GM23338 (cell line): ENCODE measurements at regions not wholly inside any gene's neighbourhood (a gene's known extent, or its start where the extent isn't known, plus 50 kb on each side); places are given as distances from the start of the nearest gene placed in this dataset.

Experiments used
- ATAC-seq: fragments of 200-7000 bp; cut with Tn5 transposase; 3 replicates; pipeline ENCODE4 v1.9.1; 2020
- DNase-seq: peaks from one replicate; pipeline ENCODE4 v3.0.0-alpha.2; 2015; ENCODE audit warnings: low spot score
- H2AFZ ChIP-seq: fragments of 200-600 bp; sonication (generic); 2 replicates; pipeline ENCODE4 v1.8.0; 2016; ENCODE audit warnings: antibody characterized with exemption, mild to moderate bottlenecking, moderate library complexity
- H3F3A ChIP-seq: fragments of 200-600 bp; sonication (generic); replicated peaks from 2 replicates; pipeline ENCODE4 v1.8.0; 2017; ENCODE audit warnings: antibody characterized with exemption, mixed run types, low read depth
- H3K27ac ChIP-seq: fragments of 200-600 bp; sonication (generic); 2 replicates; pipeline ENCODE4 v1.6.1; 2016; ENCODE audit warnings: low read depth
- H3K27me3 ChIP-seq: fragments of 200-600 bp; sonication (generic); 2 replicates; pipeline ENCODE4 v1.8.0; 2016; ENCODE audit warnings: mild to moderate bottlenecking, mixed run types, moderate library complexity; ENCODE audit not compliant: insufficient read depth
- H3K36me3 ChIP-seq: fragments of 200-600 bp; sonication (generic); 2 replicates; pipeline ENCODE4 v1.8.0; 2016; ENCODE audit warnings: mild to moderate bottlenecking; ENCODE audit not compliant: insufficient read depth
- H3K4me1 ChIP-seq: fragments of 200-600 bp; sonication (generic); 2 replicates; pipeline ENCODE4 v1.8.0; 2016; ENCODE audit warnings: mild to moderate bottlenecking, moderate library complexity; ENCODE audit not compliant: insufficient read depth
- H3K4me2 ChIP-seq: fragments of 200-600 bp; sonication (generic); 2 replicates; pipeline ENCODE4 v1.7.1; 2017; ENCODE audit warnings: mixed run types
- H3K4me3 ChIP-seq: fragments of 200-600 bp; sonication (generic); 2 replicates; pipeline ENCODE4 v1.6.1; 2016; ENCODE audit warnings: mixed run types
- H3K79me2 ChIP-seq: fragments of 200-600 bp; sonication (generic); replicated peaks from 2 replicates; pipeline ENCODE4 v1.8.0; 2017; ENCODE audit warnings: mild to moderate bottlenecking; ENCODE audit not compliant: insufficient read depth
- H3K9me2 ChIP-seq: fragments of 200-600 bp; sonication (generic); 2 replicates; pipeline ENCODE4 v1.8.0; 2017; ENCODE audit not compliant: insufficient read depth
- H4K20me1 ChIP-seq: fragments of 200-600 bp; sonication (generic); replicated peaks from 2 replicates; pipeline ENCODE4 v1.8.0; 2017; ENCODE audit warnings: mild to moderate bottlenecking; ENCODE audit not compliant: insufficient read depth
- H3K27ac Mint-ChIP-seq: 2 replicates; pipeline ENCODE4 v1.8.0; 2020; ENCODE audit warnings: inconsistent platforms, mild to moderate bottlenecking, moderate library complexity, mixed read lengths
- H3K27me3 Mint-ChIP-seq: 3 replicates; pipeline ENCODE4 v1.8.0; 2022; ENCODE audit warnings: low read depth, mild to moderate bottlenecking, moderate library complexity, mixed read lengths, inconsistent platforms; ENCODE audit not compliant: insufficient read depth, poor library complexity
- H3K36me3 Mint-ChIP-seq: 3 replicates; pipeline ENCODE4 v1.8.0; 2021; ENCODE audit warnings: low read depth, mild to moderate bottlenecking, inconsistent platforms, moderate library complexity, mixed read lengths
- H3K4me1 Mint-ChIP-seq: 3 replicates; pipeline ENCODE4 v1.8.0; 2020; ENCODE audit warnings: mild to moderate bottlenecking, inconsistent platforms, mixed read lengths
- H3K4me3 Mint-ChIP-seq: 3 replicates; pipeline ENCODE4 v1.8.0; 2021; ENCODE audit warnings: moderate library complexity, mild to moderate bottlenecking, inconsistent platforms, mixed read lengths
- H3K9me3 Mint-ChIP-seq: 3 replicates; pipeline ENCODE4 v1.8.0; 2020; ENCODE audit warnings: moderate library complexity, mild to moderate bottlenecking, inconsistent platforms, mixed read lengths
- CREB1 ChIP-seq: fragments of 250-450 bp; sonication (Bioruptor Pico); IDR thresholded peaks from 2 replicates; pipeline ENCODE4 v1.5.0; 2020; ENCODE audit warnings: low read depth, mild to moderate bottlenecking, moderate library complexity
- CTCF ChIP-seq, 2 experiments: fragments of 200-600 bp in 1 of 2; sonication (generic) in 1 of 2; conservative IDR thresholded peaks; 2 replicates each; pipeline versions ENCODE4 v1.5.1 to v1.6.1; 2016 to 2017; ENCODE audit warnings: antibody characterized with exemption in 2 of 2, low read depth in 2 of 2, mild to moderate bottlenecking in 2 of 2, moderate library complexity in 1 of 2
- ETS1 ChIP-seq: IDR thresholded peaks from 2 replicates; pipeline ENCODE4 v1.6.1; 2016; ENCODE audit warnings: antibody characterized with exemption
- EZH2 ChIP-seq: fragments of 200-600 bp; sonication (generic); IDR thresholded peaks from one replicate; pipeline ENCODE4 v1.8.0; 2017; ENCODE audit warnings: antibody characterized with exemption, mild to moderate bottlenecking, low read depth; ENCODE audit not compliant: unreplicated experiment
- EZH2phosphoT487 ChIP-seq: fragments of 200-600 bp; sonication (generic); IDR thresholded peaks from one replicate; pipeline ENCODE4 v1.8.1; 2018; ENCODE audit warnings: antibody characterized with exemption; ENCODE audit not compliant: unreplicated experiment
- JUNB ChIP-seq: IDR thresholded peaks from one replicate; pipeline ENCODE4 v1.6.1; 2016; ENCODE audit warnings: antibody characterized with exemption; ENCODE audit not compliant: unreplicated experiment
- NANOG ChIP-seq: IDR thresholded peaks from 2 replicates; pipeline ENCODE4 v1.6.1; 2016; ENCODE audit warnings: antibody characterized with exemption, borderline replicate concordance
- POLR2AphosphoS5 ChIP-seq: IDR thresholded peaks from 2 replicates; pipeline ENCODE4 v1.6.1; 2016; ENCODE audit warnings: antibody characterized with exemption, low read depth
- REST ChIP-seq: IDR thresholded peaks from one replicate; pipeline ENCODE4 v1.6.1; 2018; ENCODE audit warnings: antibody characterized with exemption; ENCODE audit not compliant: unreplicated experiment
- STAT1 ChIP-seq: IDR thresholded peaks from one replicate; pipeline ENCODE4 v1.6.1; 2016; ENCODE audit warnings: antibody characterized with exemption; ENCODE audit not compliant: unreplicated experiment
- ZNF114 ChIP-seq: fragments of 250-450 bp; sonication (Bioruptor Pico); IDR thresholded peaks from 2 replicates; pipeline ENCODE4 v1.5.0; 2020; ENCODE audit warnings: mild to moderate bottlenecking, moderate library complexity
- ZNF331 ChIP-seq: fragments of 250-450 bp; sonication (Bioruptor Pico); IDR thresholded peaks from 2 replicates; pipeline ENCODE4 v1.5.0; 2020; ENCODE audit warnings: low read depth, mild to moderate bottlenecking, moderate library complexity
- ZNF462 ChIP-seq: fragments of 250-450 bp; sonication (Bioruptor Pico); IDR thresholded peaks from 2 replicates; pipeline ENCODE4 v1.5.0; 2020; ENCODE audit warnings: mild to moderate bottlenecking, moderate library complexity

- ATAC-seq (no peak), DNase-seq (no peak)
- Mint-ChIP-seq H3K4me1 (peaks cover 3% of the 10 kb centered on the region; the same call in 1 of the 3 replicates), H3K27me3 (no peaks in the 10 kb centered on the region), H3K36me3 (peaks cover 17% of the 10 kb centered on the region), H3K27ac (no peak overlapping the region), H3K4me3 (no peak overlapping the region), H3K9me3 (peaks cover 19% of the 10 kb centered on the region)
- H3K9me2 ChIP-seq, result 0 out of 2 replicates have a peak, but pooled peaks cover 3% of the 10 kb centered on the region
- no peak overlapping the region for H2AFZ ChIP-seq
- TF ChIP-seq REST (no peak), JUNB (no peak), ZNF114 (no peak), ETS1 (no peak), CREB1 (CRISPR knock-in tag) (no peak), ZNF331 (CRISPR knock-in tag) (no peak), POLR2AphosphoS5 (no peak), EZH2 (no peak), STAT1 (no peak), CTCF (conservative IDR thresholded peaks at IDR 0.05; ENCODE audit: low read depth in 2 of 2) (no peak), ZNF462 (CRISPR knock-in tag) (no peak), NANOG (no peak), EZH2phosphoT487 (no peak)
- H3F3A ChIP-seq, result no peaks in the 10 kb centered on the region
- no peak overlapping the region for H3K4me3 ChIP-seq
- no peak overlapping the region for H3K4me2 ChIP-seq
- H3K27me3 ChIP-seq, result no peaks in the 10 kb centered on the region
- H4K20me1 ChIP-seq, result no peaks in the 10 kb centered on the region
- no peaks in the 10 kb centered on the region for H3K36me3 ChIP-seq
- H3K4me1 ChIP-seq, result no peaks in the 10 kb centered on the region
- no peak overlapping the region for H3K27ac ChIP-seq
- H3K79me2 ChIP-seq, result no peaks in the 10 kb centered on the region
Measured at GRCh38 chr4:133775881-133776280, 425.7 kb downstream of the PABPC4L start.
